H1 (cell line): ENCODE measurements at regions not wholly inside any gene's neighbourhood (a gene's known extent, or its start where the extent isn't known, plus 50 kb on each side); places are given as distances from the start of the nearest gene placed in this dataset.

Experiments
- ASH2L ChIP-seq: fragments of 200-600, 300-600 bp; sonication (generic); IDR thresholded peaks from one replicate; pipeline ENCODE4 v1.7.1; 2017; ENCODE audit warnings: low read length
- CEBPB ChIP-seq: IDR thresholded peaks from 2 replicates; pipeline ENCODE4 v1.6.1; 2012; ENCODE audit warnings: low read depth, low read length
- CREB1 ChIP-seq: IDR thresholded peaks from 2 replicates; pipeline ENCODE4 v1.6.1; 2012; ENCODE audit warnings: inconsistent platforms
- CTCF ChIP-seq, 3 experiments: IDR thresholded peaks; 1 replicate in 2 of 3; 2 replicates in 1 of 3; pipeline versions ENCODE4 v1.5.1 to v1.6.1; 2011; ENCODE audit warnings: low read length in 3 of 3, mild to moderate bottlenecking in 3 of 3, inconsistent platforms in 2 of 3, low read depth in 1 of 3, moderate library complexity in 1 of 3; ENCODE audit not compliant: insufficient read depth in 1 of 3; ENCODE audit errors: control extremely low read depth in 1 of 3
- EZH2 ChIP-seq: fragments of 200-600 bp; sonication (generic); IDR thresholded peaks from 2 replicates; pipeline ENCODE4 v1.7.1; 2012; ENCODE audit warnings: low read depth, mild to moderate bottlenecking, moderate library complexity, low read length, inconsistent platforms; ENCODE audit not compliant: severe bottlenecking
- GABPA ChIP-seq: IDR thresholded peaks from 2 replicates; pipeline ENCODE4 v1.6.1; 2011; ENCODE audit warnings: mild to moderate bottlenecking, low read length, moderate library complexity, borderline replicate concordance; ENCODE audit not compliant: insufficient read depth
- POLR2A ChIP-seq, 2 experiments: IDR thresholded peaks; 1 replicate in 1 of 2; 2 replicates in 1 of 2; pipeline ENCODE4 v1.6.1; 2011; ENCODE audit warnings: low read depth in 2 of 2, low read length in 2 of 2, mild to moderate bottlenecking in 2 of 2; ENCODE audit errors: control extremely low read depth in 1 of 2
- ZNF274 ChIP-seq: IDR thresholded peaks from 2 replicates; pipeline ENCODE4 v1.7.0; 2012; ENCODE audit warnings: low read length, borderline replicate concordance; ENCODE audit errors: extremely low read depth

GRCh38 chr22:44605486-44605885 is 96.5 kb upstream of the PRR5 start:
- no peak for TF ChIP-seq EZH2
- no peak for TF ChIP-seq CREB1
- TF ChIP-seq CTCF (IDR thresholded peaks at IDR 0.05; ENCODE audit: control extremely low read depth in 1 of 3, insufficient read depth in 1 of 3, low read depth in 1 of 3, low read length in 3 of 3): no peak
- no peak for TF ChIP-seq ASH2L
- no peak for TF ChIP-seq ZNF274
- TF ChIP-seq GABPA: no peak
- TF ChIP-seq CEBPB: no peak
- TF ChIP-seq POLR2A (IDR thresholded peaks at IDR 0.05; ENCODE audit: control extremely low read depth in 1 of 2, low read depth in 2 of 2, low read length in 2 of 2): no peak
